Esophagus (tissue), 2 donors: ENCODE measurements at regions not wholly inside any gene's neighbourhood (a gene's known extent, or its start where the extent isn't known, plus 50 kb on each side); places are given as distances from the start of the nearest gene placed in this dataset.

ENCODE experiments used
- H3K27ac ChIP-seq, 2 donors: one replicate each; pipeline ENCODE4 v1.5.1; 2013; ENCODE audit warnings: low read depth in 2 of 2, mild to moderate bottlenecking in 2 of 2, inconsistent platforms in 1 of 2, low read length in 1 of 2, moderate library complexity in 1 of 2
- H3K27me3 ChIP-seq, 2 donors: one replicate each; pipeline ENCODE4 v1.6.1; 2013; ENCODE audit warnings: low read length in 2 of 2, control low read depth in 1 of 2, mild to moderate bottlenecking in 1 of 2; ENCODE audit not compliant: insufficient read depth in 2 of 2, control insufficient read depth in 1 of 2
- H3K36me3 ChIP-seq, 2 donors: one replicate each; pipeline ENCODE4 v1.6.1; 2013; ENCODE audit warnings: low read length in 1 of 2; ENCODE audit not compliant: control insufficient read depth in 2 of 2, insufficient read depth in 2 of 2
- H3K4me1 ChIP-seq, 2 donors: one replicate each; pipeline ENCODE4 v1.6.1; 2013; ENCODE audit warnings: low read length in 1 of 2; ENCODE audit not compliant: control insufficient read depth in 2 of 2, insufficient read depth in 2 of 2
- H3K4me3 ChIP-seq, 2 donors: one replicate each; pipeline ENCODE4 v1.5.1; 2013; ENCODE audit warnings: low read length in 2 of 2, mild to moderate bottlenecking in 2 of 2, low read depth in 1 of 2, moderate library complexity in 1 of 2
- H3K9me3 ChIP-seq, 2 donors: one replicate each; pipeline ENCODE4 v1.6.1; 2013; ENCODE audit warnings: mild to moderate bottlenecking in 2 of 2, low read depth in 1 of 2, low read length in 1 of 2, moderate library complexity in 1 of 2; ENCODE audit not compliant: control insufficient read depth in 2 of 2, insufficient read depth in 1 of 2
- WGBS, 2 donors: extraction: QIAGEN DNeasy Blood & Tissue Kit; methylation state at CpG; one replicate each; pipeline ENCODE4 v1.1.7; 2013; 5-methylcytosine and 5-hydroxymethylcytosine counted together
- donor health status: healthy with polysubstance abuse.
- donor health status: Bipolar disorder and iron deficiency.

DNA sequence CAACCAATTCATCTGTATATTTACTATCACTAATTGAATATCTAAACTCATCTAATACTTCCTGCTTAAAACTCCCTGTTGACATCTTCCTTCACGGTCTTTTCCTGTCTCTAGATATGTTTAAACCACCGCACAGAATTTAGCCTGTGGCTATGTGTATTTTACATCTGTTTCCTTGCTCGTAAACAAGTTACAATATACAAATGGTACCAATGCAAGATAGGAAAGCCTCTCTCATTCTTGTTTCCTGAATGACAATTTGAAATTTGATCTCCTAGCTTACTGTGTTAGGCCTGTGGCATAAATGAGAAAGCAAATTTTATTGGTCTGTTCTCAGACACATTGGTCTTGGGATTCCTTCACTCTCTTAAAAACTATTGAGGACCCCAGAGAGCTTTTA, 89.7 kb upstream of the PCDH7 start:
- H3K27ac ChIP-seq: no peak overlapping the region
- H3K9me3 ChIP-seq: no peaks in the 10 kb centered on the region
- no peaks in the 10 kb centered on the region for H3K4me1 ChIP-seq
- H3K27me3 ChIP-seq: no peaks in the 10 kb centered on the region
- WGBS, 2 donors: 72 to 75% methylated on average over 3 of the region's 3 CpGs
- H3K36me3 ChIP-seq: no peaks in the 10 kb centered on the region
- no peak overlapping the region for H3K4me3 ChIP-seq

DNA sequence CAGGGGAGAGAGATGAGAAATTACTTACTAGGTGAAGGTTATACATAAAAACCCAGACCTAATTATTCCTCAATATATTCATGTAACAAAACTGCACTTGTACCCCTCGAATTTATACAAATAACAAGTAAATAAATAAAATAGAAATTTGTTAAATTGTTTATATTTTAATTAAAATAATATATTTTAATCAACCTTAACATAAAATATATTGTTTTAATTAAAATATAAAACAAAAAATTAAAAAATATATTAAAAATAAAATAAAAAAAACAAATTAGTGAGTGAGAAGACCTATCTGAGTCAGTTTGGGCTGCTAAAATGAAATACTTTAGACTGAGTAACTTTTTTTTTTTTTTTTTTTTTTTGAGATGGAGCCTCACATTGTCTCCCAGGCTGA, 87.4 kb upstream of the PCDH7 start:
- no peak overlapping the region for H3K4me3 ChIP-seq
- no peaks in the 10 kb centered on the region for H3K36me3 ChIP-seq
- H3K4me1 ChIP-seq: no peaks in the 10 kb centered on the region
- H3K9me3 ChIP-seq: no peaks in the 10 kb centered on the region
- no peak overlapping the region for H3K27ac ChIP-seq
- 72 to 78% methylated on average over 1 of the region's 1 CpG for WGBS, 2 donors
- no peaks in the 10 kb centered on the region for H3K27me3 ChIP-seq

DNA sequence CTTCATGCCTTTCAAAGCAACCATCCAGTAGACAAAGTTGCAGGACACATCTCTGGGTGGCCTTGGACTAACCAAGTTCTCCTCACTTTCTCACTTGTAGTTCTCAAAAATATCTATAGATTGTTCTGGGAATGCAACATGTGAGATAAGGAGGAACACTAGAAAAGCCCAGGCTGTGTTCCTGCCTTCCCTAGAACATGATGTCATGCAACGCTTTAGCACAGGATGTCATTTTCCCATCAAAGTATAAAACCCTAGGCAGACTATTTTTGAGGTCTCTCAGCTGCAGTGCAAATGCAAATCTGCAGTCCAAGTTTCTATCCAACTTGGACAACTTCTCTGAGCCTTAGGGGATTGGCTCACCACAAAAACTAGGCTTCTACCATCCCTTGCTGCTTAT, 78.8 kb upstream of the PCDH7 start:
- no peaks in the 10 kb centered on the region for H3K9me3 ChIP-seq
- H3K36me3 ChIP-seq: no peaks in the 10 kb centered on the region
- no peaks in the 10 kb centered on the region for H3K4me1 ChIP-seq
- H3K27me3 ChIP-seq: no peaks in the 10 kb centered on the region
- H3K4me3 ChIP-seq: no peak overlapping the region
- H3K27ac ChIP-seq: no peak overlapping the region
- WGBS, 2 donors: 57 to 58% methylated on average over 1 of the region's 1 CpG

- no peaks in the 10 kb centered on the region for H3K36me3 ChIP-seq
- H3K27ac ChIP-seq: no peak overlapping the region
- H3K4me1 ChIP-seq: no peaks in the 10 kb centered on the region
- H3K27me3 ChIP-seq: no peaks in the 10 kb centered on the region
- H3K4me3 ChIP-seq: no peak overlapping the region
- no peaks in the 10 kb centered on the region for H3K9me3 ChIP-seq
- WGBS, 2 donors: 10 to 26% methylated on average over 1 of the region's 1 CpG
These were observed 77.6 kb upstream of the PCDH7 start for GRCh38 chr4:30642567-30642966.

- Histone ChIP-seq H3K4me3 (no peak overlapping the region), H3K9me3 (no peaks in the 10 kb centered on the region), H3K36me3 (no peaks in the 10 kb centered on the region), H3K27me3 (no peaks in the 10 kb centered on the region), H3K27ac (no peak overlapping the region), H3K4me1 (no peaks in the 10 kb centered on the region)
- 40 to 67% methylated on average over 1 of the region's 1 CpG for WGBS, 2 donors
These were observed 66.9 kb upstream of the PCDH7 start for GRCh38 chr4:30653291-30653690.

GRCh38 chr4:30656828-30657227, 63.3 kb upstream of the PCDH7 start:
- no peak overlapping the region for H3K4me3 ChIP-seq
- H3K27me3 ChIP-seq: no peaks in the 10 kb centered on the region
- no peaks in the 10 kb centered on the region for H3K9me3 ChIP-seq
- H3K36me3 ChIP-seq: no peaks in the 10 kb centered on the region
- H3K27ac ChIP-seq: no peak overlapping the region
- WGBS, 2 donors: 90 to 91% methylated on average over 5 of the region's 5 CpGs
- no peaks in the 10 kb centered on the region for H3K4me1 ChIP-seq

GRCh38 chr4:30667919-30668318, 52.2 kb upstream of the PCDH7 start:
- WGBS, 2 donors: 81 to 82% methylated on average over 3 of the region's 3 CpGs
- Histone ChIP-seq H3K9me3 (no peaks in the 10 kb centered on the region), H3K4me1 (no peaks in the 10 kb centered on the region)

GRCh38 chr4:30670206-30670605, 50.0 kb upstream of the PCDH7 start:
- H3K27me3 ChIP-seq: no peaks in the 10 kb centered on the region
- H3K36me3 ChIP-seq: no peaks in the 10 kb centered on the region
- 65 to 66% methylated on average over 3 of the region's 3 CpGs for WGBS, 2 donors
- no peaks in the 10 kb centered on the region for H3K4me1 ChIP-seq
- H3K9me3 ChIP-seq: no peaks in the 10 kb centered on the region
- no peak overlapping the region for H3K4me3 ChIP-seq
- H3K27ac ChIP-seq: no peak overlapping the region

More at GRCh38 chr4:30667919-30668318, 52.2 kb upstream of the PCDH7 start:
- H3K36me3 ChIP-seq: no peaks in the 10 kb centered on the region
- no peaks in the 10 kb centered on the region for H3K27me3 ChIP-seq
- H3K4me3 ChIP-seq: no peak overlapping the region
- H3K27ac ChIP-seq: no peak overlapping the region
